RCC 7860 (cell line): ENCODE measurements at regions not wholly inside any gene's neighbourhood (a gene's known extent, or its start where the extent isn't known, plus 50 kb on each side); places are given as distances from the start of the nearest gene placed in this dataset.
"Not testable (repeated sequence)": the region's sequence is repeated elsewhere in the genome, so short reads cannot be mapped to it uniquely, and the experiment has no call there.

Source experiments
- DNase-seq: peaks from one replicate; pipeline ENCODE4 v3.0.0-alpha.2; 2015; ENCODE audit warnings: low spot score
- FAIRE-seq: peaks from 2 replicates; lab custom pipeline; 2012; peaks lifted over from hg19 to GRCh38; lab: Jason Lieb, UNC

DNA sequence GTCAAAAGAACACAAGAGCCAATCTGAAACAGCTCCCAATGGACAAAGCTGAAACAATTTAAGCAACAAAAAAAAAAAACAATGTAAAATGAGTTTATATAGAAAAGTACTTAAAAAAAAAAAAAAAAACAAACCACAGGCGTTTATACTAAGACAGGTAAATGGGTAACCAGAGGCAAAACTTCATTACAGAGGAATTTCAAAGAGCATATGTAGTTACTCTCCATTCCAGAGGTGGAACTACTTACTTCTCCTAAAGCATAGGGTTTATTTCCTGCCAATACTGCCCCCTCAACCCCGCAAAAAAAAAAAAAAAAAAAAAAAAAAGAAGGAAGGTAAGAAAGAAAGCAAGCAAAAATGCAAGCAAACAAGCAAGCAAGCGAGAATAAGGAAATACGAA lies 132.9 kb downstream of the LIG4 start:
- DNase-seq (no peak), FAIRE-seq (no peak)

DNA sequence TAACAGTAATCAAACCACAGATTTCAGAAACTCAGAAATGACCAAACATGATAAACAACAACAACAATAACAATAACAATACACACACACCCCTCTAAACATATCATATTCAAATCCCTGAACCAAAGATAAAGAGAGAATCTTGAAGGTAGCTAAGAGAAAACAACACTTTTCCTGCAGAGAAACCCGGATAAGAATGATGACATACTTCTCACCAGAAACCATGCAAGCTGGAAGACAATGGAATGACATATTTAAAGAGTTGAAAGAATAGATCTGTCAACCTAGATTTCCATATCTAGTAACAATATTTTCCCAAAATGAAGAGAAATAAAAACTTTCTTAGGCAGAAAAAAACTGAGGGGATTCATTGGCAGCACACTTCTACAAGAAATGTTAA lies 138.1 kb downstream of the LIG4 start:
- DNase-seq (no peak), FAIRE-seq (no peak)

DNA sequence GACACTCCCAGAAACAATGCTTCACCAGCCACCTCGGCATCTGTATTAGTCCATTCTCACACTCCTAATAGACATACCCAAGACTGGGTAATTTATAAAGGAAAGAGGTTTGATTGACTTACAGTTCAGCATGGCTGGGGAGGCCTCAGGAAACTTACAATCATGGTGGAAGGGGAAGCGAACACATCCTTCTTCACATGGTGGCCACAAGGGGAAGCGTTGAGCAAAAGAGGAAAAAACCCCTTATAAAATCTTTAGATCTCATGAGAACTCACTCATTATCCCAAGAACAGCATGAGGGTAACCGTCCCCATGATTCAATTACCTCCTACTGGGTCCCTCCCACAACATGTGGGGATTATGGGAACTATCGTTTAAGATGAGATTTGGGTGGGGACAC lies 140.9 kb downstream of the LIG4 start:
- DNase-seq, FAIRE-seq: not testable (repeated sequence)

DNA sequence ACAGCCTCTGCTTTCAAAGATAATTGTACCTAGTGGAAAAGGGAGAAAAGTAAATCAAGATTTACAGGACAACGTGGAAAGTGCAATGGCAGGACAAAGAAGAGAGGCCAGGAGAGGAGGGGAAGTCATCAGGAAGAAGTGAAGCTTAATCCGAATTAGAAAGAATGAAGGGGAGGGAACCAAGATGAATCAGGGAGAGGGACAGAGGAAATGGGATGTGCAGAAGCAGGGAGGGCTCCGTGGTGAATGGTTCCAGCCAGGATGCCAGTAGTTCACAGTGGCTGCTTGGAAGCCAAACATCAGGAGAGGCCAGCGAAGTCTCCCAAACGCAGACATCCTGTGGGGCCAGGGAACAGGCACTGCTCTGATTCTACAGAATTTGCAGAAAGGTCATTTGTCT lies 144.4 kb downstream of the LIG4 start:
- DNase-seq (no peak), FAIRE-seq (no peak)

DNA sequence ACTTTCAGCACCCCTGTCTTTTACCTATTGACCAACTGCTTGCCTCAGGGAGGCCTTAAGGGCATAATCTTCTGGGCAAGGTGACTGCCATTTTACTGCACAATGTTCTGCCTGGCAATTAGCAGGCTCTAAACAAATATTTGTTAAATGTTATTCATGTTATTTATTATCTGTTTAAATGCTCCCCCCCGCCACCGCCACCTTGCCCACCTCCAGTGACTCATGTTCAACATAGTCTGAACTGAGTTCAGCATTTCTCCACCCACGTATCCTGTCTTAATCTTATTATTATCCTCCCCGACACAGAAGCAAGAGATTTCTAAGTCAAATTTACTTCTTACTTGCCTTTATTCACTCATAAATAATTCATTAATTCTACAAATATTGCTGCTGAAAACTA lies 144.8 kb downstream of the LIG4 start:
- DNase-seq, result no peak

DNA sequence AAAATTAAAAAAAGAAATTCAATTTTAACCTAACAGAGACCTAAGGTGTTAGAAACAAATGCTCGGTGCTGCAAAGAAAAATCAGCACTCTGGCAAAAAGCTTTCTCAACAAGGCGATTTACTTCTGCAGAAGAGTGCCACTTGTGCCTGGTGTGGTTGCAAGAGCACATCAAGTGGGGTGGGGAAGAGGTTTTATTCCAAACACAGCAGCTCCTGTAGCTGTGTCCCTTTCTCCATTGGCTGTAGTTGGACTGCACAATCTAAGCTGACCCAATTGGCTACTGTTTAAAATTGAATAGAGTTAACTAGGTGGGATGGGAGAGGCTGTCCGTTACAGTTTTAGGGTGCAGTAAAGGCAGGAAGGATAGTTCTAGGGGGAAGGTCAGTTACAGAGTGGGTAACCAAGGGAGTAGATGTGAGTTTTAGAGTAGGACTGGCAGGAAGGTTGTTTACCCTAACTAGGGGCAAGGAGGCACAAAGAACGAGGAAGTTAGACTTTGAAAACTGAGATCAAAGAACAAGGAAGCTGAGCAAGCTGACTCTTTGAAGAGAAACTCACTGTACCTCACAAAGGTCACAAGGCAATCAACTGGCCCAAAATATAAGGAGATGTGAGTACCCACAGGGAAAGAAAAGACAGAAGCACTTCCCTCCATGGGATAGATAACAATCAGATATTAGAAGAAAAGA lies 145.7 kb downstream of the LIG4 start:
- DNase-seq, result no peak
- no peak for FAIRE-seq

More for the DNA sequence above, 144.8 kb downstream of the LIG4 start:
- FAIRE-seq, result no peak

DNA sequence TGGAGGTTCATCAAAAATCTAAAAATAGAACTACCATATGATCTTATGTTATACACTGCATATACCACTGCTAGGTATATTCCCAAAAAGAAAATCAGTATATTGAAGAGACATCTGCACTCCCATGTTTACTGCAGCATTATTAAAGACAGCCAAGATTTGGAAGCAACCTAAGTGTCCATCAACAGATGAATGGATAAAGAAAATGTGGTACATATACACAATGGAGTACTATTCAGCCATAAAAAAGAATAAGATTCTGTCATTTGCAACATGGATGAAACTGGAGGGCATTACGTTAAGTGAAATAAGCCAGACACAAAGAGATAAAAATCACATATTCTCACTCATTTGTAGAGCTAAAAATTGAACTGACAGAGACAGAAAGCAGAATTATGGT lies 151.0 kb downstream of the LIG4 start:
- not testable (repeated sequence) for FAIRE-seq, DNase-seq

DNA sequence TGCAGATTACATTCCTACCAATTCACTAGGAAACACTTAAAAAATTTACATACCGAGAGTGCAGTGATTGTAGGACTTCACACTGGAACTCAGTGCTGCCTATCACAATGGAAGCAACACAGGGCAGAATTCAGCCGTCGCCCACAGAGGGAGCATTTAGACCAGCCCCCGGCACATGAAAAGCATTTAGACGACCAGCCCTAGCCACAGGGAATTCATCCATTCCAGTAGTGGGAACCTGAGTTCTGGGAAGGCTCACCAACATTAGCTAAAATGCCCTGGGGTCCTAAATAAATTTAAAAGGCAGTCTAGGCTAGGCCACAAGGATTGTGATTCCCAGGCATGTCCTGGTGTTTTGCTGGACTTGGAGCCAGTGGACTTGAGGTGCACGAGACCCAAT lies 155.2 kb downstream of the LIG4 start:
- no peak for FAIRE-seq
- no peak for DNase-seq

DNA sequence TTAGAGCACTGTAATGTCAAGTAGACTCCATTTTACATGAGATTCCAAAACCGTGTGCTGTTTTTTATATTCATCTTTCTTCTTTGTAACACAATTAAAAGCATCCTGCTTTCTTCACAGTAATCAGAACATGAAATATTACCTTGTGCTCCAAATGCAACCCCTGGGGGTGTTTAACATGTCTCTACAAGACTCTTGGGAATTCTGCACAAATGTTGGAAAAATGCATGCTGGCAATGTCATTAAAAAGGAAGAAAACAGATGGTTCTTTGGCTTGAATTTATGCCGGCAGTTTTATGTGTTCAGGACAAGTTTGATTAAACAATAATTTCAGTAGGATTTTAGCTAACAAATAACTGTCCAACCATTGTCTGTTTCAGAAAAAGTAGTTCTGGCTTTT lies 159.1 kb downstream of the LIG4 start:
- DNase-seq (no peak), FAIRE-seq (no peak)

DNA sequence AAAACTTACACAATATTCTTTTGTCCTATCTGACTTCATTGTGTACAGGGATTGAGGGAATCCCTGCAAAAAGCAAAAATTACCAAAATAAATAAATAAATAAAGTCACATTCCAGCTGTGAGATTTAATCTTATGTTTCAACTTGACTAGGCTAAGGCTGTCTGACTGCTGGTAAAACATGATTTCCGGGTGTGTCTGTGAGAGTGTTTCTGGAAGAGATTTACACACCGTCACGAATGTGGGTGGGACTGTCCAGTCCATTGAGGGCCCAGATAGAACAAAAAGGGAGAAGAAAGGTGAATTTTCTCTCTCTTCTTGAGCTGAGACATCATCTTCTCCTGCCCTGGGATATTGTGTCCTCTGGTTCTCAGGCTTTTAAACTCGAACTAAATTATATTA lies 166.1 kb downstream of the LIG4 start:
- FAIRE-seq, result no peak
- DNase-seq, result no peak

DNA sequence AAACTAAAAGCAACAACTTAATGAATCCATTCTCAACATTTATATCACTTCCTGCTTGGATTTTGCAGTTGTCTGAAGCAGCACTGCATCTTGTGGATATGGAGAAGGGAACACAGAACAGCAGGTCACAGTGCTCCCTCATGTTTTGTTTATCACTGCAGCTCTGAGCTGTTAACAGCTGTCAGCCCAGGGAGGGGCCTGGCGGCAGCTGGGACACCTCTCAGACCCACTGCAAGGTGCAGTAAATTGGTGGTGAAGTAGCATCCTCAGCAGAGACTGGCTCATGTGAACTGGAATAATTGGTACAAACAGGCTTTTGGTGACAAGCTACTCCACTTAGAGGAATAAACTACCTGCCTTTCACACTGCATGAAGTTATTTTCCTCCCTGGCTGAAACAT lies 170.4 kb downstream of the LIG4 start:
- DNase-seq (no peak), FAIRE-seq (no peak)

DNA sequence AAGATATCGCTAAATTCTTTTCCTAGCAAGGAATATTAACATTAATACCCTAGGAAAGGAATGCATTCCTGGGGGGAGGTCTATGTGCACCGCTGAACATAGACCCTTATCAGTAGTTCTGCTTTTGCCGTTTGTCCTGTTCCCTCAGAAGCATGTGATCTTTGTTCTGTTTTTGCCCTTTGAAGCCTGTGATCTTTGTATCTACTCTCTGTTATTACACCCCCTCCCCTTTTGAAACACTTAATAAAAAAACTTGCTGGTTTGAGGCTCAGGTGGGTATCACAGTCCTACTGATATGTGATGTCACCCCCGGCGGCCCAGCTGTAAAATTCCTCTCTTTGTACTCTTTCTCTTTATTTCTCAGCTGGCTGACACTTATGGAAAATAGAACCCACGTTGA lies 172.5 kb downstream of the LIG4 start:
- not testable (repeated sequence) for DNase-seq, FAIRE-seq

DNA sequence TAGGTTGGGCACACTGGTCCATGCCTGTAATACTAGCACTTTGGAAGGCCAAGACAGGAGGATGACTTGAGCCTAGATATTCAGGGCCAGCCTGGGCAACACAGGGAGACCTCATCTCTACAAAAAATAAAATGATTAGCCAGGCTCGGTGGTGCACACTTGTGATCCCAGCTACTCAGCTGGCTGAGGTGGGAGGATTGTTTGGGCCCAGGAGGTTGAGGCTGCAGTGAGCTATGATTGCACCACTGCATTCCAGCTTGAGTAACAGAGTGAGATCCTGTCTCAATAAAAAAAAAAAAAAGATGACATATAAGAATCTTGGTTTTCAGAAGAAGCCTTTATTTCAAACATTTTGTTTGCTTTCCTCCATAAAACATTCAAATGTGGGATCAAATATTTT lies 178.0 kb downstream of the LIG4 start:
- no peak for DNase-seq
- FAIRE-seq, result no peak

DNA sequence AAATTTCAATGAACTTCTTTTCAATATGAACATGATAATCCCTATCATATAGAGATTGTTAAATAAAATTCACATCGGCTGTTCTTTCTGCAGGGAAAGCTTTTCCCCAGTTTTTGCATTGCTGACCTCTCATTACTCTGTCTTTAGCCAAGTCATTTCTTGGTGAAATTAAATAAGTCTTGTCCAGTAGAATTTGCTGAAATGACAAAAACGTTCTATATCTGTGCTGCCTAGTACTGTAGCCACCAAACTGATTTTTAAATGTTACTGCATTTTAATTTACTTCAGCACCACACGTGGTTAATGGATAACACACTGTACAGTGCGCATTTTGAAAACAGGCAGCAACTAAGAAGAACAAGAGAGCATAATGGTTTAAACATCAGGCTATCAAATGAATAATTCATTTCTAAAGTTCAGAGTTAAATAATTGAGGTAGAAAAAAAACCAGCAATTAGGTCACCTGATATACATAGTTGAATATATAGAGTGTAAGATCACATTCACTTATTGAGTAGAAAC lies 178.9 kb downstream of the LIG4 start:
- DNase-seq (no peak), FAIRE-seq (no peak)

DNA sequence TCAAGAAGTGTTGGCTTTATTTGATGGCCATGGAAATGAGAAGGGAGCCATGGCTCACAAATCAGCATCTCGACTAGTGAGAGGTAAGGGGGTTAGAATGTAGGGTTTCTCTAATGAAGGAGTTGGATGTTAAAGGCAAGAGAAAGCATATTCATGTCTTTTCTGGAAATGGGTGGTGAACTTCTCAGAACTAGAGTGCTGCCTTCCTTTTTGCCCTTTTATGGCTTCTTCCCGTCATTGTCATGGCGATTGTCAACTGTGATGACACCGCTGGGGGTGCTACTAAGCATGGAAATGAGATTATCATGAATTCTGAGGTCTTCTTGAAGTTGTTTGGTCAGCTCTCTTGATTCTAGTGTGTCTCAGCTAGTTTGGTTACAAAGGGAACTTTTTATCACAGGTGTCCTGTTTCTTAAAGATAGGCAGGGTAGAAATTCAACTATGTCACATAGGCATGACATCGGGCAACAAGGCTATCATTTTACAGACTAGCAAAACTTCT lies 180.4 kb downstream of the LIG4 start:
- no peak for FAIRE-seq
- DNase-seq, result no peak

DNA sequence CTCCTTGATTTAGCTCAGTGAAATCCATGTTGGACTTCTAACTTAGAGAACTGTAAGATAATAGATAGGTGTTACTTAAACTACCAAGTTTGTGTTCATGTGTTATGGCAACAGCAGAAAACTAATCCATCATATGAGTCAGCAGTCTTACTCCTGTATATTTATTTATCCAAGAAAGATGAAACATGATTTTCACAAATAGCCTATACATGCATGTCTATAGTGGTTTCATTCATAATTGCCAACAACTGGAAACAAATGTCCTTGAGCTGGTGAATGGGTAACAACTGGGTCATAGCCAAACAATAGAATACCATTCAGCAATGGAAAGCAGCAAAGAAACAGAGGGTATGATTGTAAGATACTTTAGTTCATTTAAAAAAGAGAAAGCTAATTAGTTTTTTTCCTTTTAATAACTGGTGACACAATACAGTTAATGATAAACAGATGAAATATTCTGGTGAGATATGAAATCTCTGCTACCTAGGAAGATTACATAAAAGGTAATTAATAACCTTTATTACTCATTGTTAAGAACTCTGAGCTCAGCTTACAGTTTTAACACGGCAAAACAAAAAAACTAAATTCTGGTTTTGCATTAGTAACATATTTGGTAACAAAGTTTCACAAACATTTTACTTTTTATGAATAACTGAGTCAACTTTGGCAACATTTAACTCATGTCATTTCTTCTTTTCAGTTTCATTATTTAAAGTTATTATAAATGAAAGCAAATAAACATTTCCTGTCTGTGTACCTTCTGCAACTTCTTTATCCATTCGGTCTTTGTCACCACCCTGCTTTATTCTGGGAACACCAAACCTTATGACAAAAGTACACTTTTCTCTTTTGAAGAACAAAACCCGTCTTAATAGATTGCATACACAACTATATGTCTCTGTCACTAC lies 181.3 kb downstream of the LIG4 start:
- FAIRE-seq, result no peak

DNA sequence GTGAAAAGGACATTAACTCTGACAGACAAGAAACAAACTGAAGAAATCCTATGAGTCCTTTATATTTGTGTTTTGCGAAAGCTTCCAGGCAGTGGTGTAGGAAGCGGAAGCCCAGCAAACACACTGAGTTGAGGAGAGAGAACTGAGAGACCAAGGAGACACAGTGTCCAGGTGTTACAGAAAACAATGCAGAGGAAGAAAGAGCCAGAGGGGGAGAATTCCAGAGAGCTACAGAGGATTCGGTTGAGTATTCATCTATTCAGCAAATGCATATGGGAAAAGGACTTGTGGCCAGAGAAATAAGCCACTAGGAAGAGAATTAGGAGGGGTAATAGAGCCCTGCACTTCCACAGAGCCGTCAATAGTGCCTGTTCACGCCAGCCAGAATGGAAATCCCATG lies 183.5 kb downstream of the LIG4 start:
- DNase-seq (no peak), FAIRE-seq (no peak)

More for the DNA sequence above, 181.3 kb downstream of the LIG4 start:
- no peak for DNase-seq

DNA sequence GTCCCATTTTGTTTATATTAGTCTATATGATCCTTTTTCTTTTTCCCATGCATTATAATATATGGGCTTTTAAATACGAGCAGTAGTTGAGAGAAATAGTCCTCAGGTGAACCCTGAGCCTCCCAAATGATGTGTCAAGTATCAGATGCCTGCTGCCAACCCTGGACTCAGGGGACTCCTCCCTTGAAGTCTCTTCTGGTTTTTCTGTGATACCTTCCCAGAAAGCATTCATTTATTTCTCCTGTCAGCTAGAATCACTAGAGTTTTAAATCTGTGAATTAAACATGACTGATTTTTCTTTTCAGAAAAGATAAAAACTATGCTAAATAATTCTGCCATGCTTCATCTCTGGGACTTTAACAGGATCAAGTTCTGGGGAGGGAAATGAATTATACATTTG lies 184.6 kb downstream of the LIG4 start:
- DNase-seq (no peak), FAIRE-seq (no peak)

DNA sequence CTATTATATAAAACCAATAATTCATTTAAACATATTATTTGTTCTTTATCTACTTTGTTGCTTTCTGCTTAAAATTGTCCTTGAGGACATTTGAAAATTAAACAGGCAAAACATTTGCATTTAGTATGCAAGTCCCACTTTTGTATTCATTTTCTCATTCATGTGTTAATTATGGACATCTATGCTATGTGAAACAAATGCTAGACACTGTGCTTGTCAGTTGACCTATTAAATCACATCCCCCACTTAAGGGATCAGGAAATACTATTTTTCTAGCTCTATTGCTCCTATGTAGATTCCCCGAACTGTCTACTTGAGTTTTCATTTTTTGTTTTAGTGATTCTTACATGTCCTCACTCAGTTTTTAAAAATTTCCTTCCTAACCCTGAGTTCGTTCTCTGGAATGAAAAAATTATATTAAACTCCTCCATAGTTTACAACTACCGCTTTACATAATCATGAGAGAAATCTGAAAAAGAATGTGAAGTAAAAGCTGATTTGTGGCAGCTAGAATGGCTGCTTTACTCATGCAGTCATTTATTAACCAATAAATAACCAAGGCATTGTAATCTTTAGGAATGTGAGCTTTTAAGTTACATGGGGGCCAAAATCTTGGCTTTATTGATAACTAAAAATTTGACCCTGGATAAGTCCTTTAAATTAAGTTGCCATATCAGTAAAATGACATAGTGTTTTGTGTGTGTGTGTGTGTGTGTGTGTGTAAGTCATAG lies 188.5 kb downstream of the LIG4 start:
- DNase-seq (no peak), FAIRE-seq (no peak)

DNA sequence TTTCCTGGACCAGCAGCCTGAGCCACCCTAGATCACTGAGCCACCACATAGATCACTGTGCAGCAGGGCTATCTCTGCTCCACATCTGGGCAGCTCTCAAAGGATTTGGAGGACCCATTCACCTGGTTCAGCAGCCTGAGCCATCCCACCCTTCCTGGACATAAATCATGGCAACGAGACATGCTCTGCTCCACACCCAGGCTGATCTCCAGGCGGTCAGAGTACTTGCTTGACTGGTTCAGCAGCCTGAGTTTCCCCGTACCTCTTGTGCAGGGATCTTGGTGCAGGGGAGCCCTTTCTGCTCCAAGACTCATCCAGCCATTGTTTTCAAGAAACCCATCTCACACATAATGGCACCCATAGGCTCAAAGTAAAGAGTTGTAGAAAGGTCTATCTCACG lies 195.3 kb downstream of the LIG4 start:
- FAIRE-seq (no peak), DNase-seq (no peak)

DNA sequence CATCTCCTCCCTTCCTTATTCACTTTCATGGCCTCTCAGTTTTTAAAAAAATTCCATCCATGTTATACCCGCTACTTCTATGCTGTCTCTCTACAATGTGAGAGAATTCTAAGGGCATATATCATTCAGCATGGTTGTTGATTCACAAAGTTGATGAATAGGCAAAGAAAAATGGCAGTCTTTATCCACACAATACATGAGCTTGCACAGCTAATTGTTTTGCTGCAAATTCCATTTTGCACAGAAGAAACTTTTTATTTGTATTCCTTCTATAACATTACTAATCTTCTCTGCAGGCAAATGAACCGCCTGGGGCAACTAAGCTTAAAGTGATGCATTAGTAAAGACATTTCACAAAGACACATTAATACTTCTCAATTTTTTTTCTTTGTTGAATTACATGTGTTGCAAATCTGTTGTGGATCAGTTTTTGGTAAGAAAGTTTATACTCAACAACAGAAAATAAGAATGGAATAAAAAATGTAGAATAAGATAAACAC lies 196.9 kb downstream of the LIG4 start:
- DNase-seq (no peak), FAIRE-seq (no peak)
